MM.1S (cell line): ENCODE measurements at regions not wholly inside any gene's neighbourhood (a gene's known extent, or its start where the extent isn't known, plus 50 kb on each side); places are given as distances from the start of the nearest gene placed in this dataset.

ENCODE experiments used
- CTCF ChIP-seq: fragments of 300-600 bp; sonication (generic); IDR thresholded peaks from 2 replicates; pipeline ENCODE4 v1.5.1; 2016; ENCODE audit warnings: antibody characterized with exemption, low read length, mixed read lengths
- EZH2phosphoT487 ChIP-seq: fragments of 300-600 bp; sonication (generic); IDR thresholded peaks from 2 replicates; pipeline ENCODE4 v1.6.1; 2018; ENCODE audit warnings: antibody characterized with exemption, low read length

GRCh38 chr5:124207118-124207517, 539.3 kb downstream of the ZNF608 start:
- TF ChIP-seq CTCF (no peak), EZH2phosphoT487 (no peak)
